ENCODE measurements at regions not wholly inside any gene's neighbourhood (a gene's known extent, or its start where the extent isn't known, plus 50 kb on each side); places are given as distances from the start of the nearest gene placed in this dataset.

DNA sequence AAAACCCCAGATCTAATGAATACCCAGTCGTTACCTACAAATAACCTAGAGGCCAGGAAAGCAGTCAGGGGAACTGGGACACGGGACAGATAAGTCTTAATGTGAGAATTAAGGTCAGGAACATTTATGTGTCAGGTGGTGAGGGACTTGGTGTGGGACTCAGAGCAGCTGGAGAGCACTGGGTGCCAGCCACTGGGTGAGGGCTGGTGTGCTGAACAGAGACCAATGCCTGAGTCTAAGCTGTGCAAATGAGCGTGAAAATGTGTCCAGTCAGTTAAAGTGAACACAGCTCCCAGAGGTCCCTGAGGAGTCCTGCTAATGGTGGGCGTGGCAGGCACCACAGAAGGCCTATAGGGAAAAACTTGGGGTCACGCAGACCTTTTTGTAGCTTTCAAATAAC is 225.9 kb downstream of the C1D start:
- DNase-seq (ENCODE audit: low read depth in 2 of 2) = no peak

DNA sequence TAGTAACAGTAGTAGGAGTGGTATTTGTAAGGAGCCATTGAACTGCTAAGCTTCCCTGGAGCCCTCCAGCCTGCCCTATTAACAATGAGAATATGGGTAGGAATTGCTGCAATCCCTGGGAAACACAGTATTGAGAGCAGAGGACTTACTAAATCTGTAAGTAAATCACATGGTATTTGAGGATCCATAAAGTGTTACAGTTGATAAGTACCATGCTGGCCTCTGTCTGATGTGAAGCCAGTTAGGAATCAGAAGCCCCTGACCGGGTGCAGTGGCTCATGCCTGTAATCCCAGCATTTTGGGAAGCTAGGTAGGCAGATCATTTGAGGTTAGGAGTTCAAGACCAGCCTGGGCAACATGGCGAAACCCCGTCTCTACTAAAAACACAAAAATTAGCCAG is 224.6 kb downstream of the C1D start:
- no peak for DNase-seq (ENCODE audit: low read depth in 2 of 2)

- DNase-seq (ENCODE audit: low read depth in 2 of 2) = no peak
Measured at GRCh38 chr2:67839242-67839641, 223.6 kb downstream of the C1D start.

DNA sequence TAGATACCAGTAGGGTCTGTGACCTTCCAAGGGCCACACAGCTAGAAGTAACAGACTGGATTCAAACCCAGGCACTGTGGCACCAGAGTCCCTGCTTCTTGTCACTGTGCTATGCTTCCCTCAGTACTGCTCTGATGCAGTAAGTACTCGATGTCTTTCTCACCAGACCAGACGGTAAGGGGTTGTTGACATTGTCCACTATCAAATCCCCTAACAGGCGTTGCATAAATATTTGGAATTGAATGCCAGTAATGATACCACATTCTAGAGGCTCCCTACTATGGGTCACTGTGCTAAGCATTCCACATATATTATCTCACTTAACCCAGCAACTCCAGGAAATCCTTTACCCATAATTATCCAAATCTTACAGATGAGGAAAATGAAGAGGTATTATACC is 223.1 kb downstream of the C1D start:
- DNase-seq (ENCODE audit: low read depth in 2 of 2) = no peak

DNA sequence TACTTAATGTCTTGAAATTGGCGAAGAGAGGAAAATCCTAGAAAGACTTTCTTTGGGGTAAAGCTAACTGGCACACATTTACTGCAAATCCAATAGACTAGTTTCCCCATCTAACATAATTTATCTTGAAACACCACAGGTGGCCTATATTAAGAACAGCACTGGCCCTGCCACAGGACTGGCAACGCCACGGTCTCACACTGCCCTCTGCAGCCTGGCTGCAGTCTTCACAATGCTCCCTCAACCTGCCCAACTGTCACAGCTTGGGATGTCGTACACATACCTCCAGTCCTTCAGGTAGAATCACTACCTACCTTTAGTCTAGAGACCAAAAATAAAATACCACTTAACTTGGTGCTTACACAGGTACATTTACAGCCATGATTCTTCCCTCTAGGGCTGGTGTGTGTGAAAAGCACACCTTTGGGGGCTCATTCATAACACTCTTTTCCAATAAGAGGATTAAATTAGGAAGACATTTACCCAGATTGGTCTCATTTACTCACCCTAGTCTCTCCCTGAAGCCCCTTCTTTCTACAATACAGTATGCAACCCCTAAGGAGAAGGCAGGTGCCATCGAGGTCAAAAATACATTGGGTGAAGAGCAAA is 222.2 kb downstream of the C1D start:
- peak in 1 of 2 donors; percentile 8 for DNase-seq (ENCODE audit: low read depth in 2 of 2)

DNA sequence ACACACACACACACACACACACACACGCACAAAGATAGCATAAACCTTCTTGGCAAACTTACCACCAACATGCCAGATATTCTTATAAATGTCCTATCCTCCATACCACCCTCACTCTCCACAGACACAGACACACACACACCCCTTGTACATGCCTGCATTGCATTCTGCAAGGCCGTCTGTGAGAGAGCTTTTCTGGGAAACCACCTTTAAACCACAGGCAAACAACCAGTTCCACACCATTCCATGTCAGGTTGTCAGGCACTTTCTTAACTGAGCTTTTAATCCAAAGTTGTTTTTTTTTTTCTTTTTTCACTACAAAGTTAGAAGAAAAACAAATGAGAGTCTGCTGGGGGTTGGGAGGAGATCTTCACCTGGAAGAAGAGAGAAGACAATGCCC is 221.1 kb downstream of the C1D start:
- DNase-seq (ENCODE audit: low read depth in 2 of 2) = no peak

DNA sequence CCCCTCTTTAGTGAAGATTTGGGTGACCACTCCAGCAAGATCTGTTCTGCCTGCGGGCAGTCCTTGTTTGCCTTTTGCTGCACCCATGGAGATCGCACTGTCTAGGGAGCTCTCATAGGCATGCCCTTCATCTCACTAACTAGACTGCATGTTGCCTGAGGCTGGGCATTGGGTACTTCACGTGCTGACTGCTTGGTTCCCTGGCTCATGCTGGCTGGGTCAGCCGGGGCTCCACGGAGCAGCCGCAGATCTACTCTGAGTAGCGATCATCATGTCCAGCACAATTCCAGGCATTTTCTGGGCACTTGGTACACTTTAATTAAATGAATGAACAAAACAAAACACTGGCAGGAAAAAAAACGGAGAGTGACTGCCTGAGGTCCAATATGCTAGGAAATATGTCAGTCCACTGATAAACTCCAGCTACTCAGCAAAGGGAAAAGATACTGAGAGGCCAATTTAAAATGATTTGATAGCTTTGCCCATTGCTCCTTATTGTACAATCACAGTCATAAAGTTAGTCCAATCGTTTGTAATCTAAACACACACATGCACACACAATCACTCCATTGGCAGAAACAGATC is 220.3 kb downstream of the C1D start:
- no peak for DNase-seq (ENCODE audit: low read depth in 2 of 2)

- DNase-seq (ENCODE audit: low read depth in 2 of 2) = no peak
Measured at GRCh38 chr2:67844024-67844540, 218.7 kb downstream of the C1D start.

GRCh38 chr2:67845621-67846369 is 217.0 kb downstream of the C1D start:
- DNase-seq (ENCODE audit: low read depth in 2 of 2) = no peak

DNA sequence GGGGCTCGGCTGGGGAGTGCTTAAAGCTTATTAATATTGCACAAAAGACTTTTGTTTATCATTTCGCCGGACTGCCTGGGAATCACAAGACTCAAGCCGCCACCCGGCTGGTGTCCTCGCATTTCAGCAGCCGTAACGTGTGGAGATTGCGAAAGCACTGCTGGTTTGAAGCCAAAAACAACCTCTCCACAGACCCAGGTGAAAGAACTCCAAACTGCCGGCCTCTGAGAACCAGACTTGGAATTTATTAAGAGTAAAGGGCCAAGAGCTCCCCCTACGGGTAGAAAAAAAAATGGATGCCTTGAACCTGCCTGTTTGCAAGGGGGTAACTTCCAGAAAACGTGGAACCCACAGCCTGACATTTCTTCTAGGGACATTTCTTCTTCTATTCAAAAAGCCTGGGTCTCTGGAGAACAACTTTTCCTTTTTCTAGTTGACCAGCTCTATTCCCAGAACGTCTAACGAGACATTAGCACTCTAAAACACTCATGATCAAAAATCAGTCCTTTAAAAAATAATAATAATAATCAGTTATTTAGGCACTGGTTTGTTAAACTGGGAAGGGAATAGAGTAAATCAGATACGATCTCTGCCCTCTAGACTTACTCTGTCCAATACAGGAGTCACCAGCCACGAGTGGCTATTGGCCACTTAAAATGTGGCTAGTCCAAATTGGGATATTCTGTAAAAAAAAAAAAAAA is 216.3 kb downstream of the C1D start:
- peak in 1 of 2 donors; percentile 1 for DNase-seq (ENCODE audit: low read depth in 2 of 2)

GRCh38 chr2:67848551-67849285 is 214.1 kb downstream of the C1D start:
- no peak for DNase-seq (ENCODE audit: low read depth in 2 of 2)

DNA sequence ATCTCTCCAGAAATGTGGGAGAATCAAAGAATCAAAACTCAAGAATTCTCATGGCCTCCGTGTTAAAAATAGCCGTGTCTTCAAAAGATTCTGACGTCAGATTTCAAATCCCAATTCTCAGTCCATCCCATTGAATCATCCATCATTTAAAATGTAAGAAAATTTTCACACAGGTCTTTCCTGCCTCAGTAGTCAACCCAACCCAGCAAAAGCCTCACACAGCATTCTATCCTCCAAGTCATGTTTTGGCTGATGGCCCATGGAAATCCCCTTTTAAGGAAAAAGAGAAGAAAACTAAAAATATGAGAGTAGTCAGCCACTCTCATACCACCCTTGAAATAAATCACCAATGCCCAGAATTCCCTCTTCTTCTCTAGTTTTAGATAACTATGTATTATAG is 211.8 kb downstream of the C1D start:
- no peak for DNase-seq (ENCODE audit: low read depth in 2 of 2)

DNA sequence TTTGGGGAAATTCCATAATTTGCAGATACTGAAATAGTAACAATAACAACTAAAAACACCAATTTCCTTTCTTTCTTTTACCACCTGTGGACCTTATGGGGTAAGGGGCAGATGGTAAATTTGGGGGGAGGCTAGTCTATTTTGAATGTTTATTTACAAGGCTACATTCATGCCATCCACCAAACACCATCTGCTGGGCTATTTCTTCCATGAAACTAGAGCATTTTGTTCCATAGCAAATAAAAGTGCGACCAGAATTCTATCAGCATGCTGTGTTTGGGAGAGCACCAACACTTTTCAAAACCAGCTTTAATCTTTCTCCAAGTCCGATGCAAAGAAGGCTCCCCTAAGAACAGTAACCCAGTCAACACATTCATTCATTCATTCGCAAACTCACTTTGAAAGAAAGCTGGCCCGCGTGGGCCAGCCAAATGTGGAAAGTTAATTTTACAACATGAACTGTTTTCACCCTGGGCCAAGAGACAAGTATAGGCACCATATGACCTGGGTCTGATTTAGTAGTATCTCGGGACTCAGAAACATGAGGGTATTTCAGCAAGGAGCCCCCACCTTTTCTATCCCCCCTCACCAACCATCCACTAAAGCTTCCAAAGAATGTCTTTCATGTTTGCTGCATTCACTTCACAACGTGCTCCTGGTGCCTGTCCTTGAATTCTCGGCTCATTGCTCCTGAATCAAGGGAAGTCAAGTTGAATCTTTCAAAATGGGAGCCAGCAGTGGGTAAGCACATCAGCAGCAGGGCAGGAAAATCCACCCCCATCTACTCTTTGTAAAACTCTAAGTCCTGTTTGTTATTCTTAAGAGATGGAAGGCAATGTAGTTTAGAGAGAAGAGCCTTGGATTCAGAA is 210.6 kb downstream of the C1D start:
- DNase-seq (ENCODE audit: low read depth in 2 of 2) = no peak

DNA sequence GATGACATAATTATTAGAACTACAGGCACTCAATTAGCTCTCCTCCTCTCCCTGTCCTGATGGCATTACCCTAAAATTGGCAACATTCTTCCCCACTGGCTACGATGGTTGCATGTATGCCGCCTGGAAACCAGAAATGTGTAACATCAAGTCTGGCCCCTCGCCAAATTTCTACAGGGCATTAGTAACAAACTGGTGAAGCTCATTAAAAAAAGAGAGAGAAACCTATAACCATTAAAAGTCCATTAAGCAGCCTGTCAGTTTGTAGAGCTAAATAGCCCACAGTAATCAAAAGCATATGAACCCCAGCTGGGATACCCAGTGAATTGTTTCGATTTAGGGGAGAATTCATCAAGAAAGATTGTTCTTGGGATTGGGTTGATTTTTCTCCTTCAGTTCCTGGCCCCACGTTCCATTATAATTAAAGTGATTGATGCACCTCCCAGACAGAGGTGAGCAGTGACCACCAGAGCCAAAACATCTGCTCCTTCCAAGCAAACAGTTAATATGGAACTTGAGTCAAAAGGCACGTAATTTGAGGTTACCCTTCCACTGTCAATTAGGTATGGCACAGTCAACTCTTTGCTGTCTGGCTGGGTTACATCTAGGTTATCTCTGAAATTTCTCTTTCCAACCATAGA is 208.6 kb downstream of the C1D start:
- no peak for DNase-seq (ENCODE audit: low read depth in 2 of 2)

DNA sequence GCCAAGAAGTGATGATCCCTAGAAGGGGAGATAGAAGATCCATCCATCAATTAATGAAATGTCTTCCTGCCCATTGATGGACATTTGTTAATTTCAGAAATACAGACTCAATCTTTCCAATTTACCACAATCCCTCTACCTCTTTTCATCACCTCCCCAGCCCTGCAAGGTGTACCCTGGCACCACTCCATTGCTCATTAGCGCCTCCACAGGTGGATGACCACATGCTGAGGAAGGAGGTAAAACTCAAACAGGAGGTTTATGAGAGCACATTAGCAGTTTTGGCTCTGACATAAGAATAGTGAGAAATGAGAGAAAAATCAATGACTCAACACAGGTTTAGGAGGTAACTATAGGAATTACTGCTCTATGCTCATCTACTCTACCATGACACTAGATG is 208.0 kb downstream of the C1D start:
- no peak for DNase-seq (ENCODE audit: low read depth in 2 of 2)

- DNase-seq (ENCODE audit: low read depth in 2 of 2) = no peak
Measured at GRCh38 chr2:67856866-67857265, 205.9 kb downstream of the C1D start.

DNA sequence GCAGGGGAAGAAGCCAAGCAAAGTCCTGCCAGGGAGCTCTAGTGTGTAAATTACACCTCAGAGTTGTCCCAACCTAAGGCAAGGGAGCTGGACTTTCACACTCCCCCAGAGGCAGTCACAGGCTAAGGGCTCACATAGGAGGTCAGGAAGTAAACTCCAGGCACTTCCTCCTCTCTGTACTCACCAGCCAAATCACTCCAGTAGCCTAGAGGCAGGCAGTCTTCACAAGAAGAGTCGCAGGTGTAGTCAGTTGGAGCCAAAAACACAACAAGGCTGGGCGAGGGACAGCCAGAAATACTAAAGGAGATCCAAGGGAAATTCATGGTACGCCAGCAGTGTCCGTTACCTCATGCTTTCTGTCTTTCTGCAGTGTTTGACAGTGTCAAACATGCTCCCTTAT is 205.0 kb downstream of the C1D start:
- DNase-seq (ENCODE audit: low read depth in 2 of 2) = no peak

- DNase-seq (ENCODE audit: low read depth in 2 of 2) = no peak
Measured at GRCh38 chr2:67858886-67859285, 203.9 kb downstream of the C1D start.

DNA sequence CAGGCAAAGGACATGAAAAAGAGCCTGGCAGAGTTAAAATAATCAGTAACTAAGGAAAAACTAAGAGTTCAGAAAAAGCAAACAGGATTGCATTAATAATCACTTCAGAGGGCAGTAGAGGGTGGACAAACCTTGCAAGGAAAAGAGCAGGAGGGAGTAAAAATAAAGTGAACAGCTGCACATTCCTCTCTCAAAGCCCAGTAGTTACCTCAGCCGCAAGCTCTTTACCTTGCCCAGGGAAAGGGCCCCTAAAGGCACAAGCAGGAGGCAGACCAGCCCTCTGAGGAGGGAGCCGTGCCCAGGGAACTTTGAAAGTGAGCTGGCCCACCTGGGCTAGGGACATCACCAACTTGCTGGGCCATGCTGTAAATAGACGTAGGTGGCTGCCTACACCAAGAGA is 196.9 kb downstream of the C1D start:
- DNase-seq (ENCODE audit: low read depth in 2 of 2) = no peak

- DNase-seq (ENCODE audit: low read depth in 2 of 2) = no peak
Measured at GRCh38 chr2:67867735-67868134, 195.1 kb downstream of the C1D start.

All from stimulated activated CD8-positive, alpha-beta memory T cell treated with anti-CD3 and anti-CD28 coated beads, Interleukin-2, amount 100 ng/mL, for 48 hours (primary cell).